Activated naive CD4-positive, alpha-beta T cell treated with anti-CD3 and anti-CD28 coated beads, Interleukin-2, amount 50 U/mL, for 24 hours (primary cell): ENCODE measurements at regions not wholly inside any gene's neighbourhood (a gene's known extent, or its start where the extent isn't known, plus 50 kb on each side); places are given as distances from the start of the nearest gene placed in this dataset.

Source experiments
- H3K27ac Mint-ChIP-seq: one replicate; pipeline ENCODE4 v1.8.0; 2021; ENCODE audit warnings: mild to moderate bottlenecking, mixed read lengths
- H3K27me3 Mint-ChIP-seq: one replicate; pipeline ENCODE4 v1.8.0; 2021; ENCODE audit warnings: mixed read lengths
- H3K36me3 Mint-ChIP-seq: one replicate; pipeline ENCODE4 v1.8.0; 2021; ENCODE audit warnings: mixed read lengths
- H3K4me1 Mint-ChIP-seq: one replicate; pipeline ENCODE4 v1.8.0; 2021; ENCODE audit warnings: mixed read lengths
- H3K4me3 Mint-ChIP-seq: one replicate; pipeline ENCODE4 v1.8.0; 2021; ENCODE audit warnings: mild to moderate bottlenecking, mixed read lengths
- H3K9me3 Mint-ChIP-seq: one replicate; pipeline ENCODE4 v1.8.0; 2021; ENCODE audit warnings: mixed read lengths

DNA sequence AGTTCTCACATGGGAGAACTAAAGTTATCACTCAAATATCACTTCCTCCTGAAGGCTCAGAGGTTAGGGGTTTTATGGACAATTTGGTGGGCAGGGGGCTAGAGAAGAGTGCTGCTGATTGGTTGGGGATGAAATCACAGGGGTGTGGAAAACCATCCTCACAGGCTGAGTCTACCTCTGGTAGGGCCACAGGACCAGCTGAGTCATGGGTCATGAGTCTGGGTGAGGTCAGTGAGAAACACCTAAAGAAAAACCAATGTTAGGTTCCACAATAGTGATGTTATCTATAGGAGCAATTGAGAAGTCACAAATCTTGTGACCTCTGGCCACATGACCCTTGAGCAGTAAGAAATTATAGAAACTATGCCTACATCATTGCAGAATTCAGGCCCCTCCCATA is 203.3 kb upstream of the TARS1 start:
- H3K9me3 Mint-ChIP-seq: no peaks in the 10 kb centered on the region
- H3K27ac Mint-ChIP-seq: no peak overlapping the region
- no peak overlapping the region for H3K4me3 Mint-ChIP-seq
- peaks cover 2% of the 10 kb centered on the region for H3K27me3 Mint-ChIP-seq
- peaks cover 6% of the 10 kb centered on the region for H3K4me1 Mint-ChIP-seq
- no peaks in the 10 kb centered on the region for H3K36me3 Mint-ChIP-seq

DNA sequence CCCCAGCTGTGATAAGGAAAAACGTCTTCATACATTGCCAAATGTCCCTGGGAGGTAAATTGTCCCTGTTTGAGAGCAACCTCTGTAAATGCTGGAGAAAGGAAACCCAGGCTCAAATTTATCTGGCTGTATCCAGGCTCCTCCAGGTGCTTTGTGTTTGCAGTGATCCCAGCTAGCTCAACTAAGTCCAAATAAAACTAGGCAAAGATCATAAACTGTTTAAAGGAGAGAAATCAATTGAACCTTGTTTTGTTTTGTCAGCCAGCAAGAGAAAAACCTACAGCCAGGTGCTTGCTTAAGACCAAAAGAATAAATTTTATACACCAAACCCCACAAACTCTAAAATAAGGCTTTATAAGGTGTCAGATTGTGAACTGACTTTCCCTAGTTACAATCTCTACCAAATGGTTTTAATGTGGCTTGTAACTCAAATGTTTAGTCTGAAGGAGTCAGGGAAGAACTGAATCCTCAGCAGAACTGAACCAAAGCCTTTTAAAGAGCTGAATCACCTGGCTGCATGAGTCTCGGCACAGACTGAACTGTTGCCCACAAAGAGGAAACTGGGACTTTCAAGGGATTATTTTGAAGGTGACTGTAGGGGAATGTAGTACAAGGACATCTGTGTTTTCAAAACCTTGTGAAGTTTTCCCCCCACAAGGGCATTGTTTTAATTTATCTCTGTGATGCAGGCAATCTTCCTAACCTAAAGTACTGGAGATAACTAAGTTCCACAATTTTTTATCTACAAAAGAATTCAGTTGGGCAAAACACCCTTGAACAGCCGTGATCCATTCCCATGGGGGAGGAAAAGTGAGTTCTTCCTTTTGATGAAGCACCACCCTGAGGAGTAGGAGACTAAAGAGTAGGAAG is 201.7 kb upstream of the TARS1 start:
- Mint-ChIP-seq H3K36me3 (no peaks in the 10 kb centered on the region), H3K27me3 (peaks cover 2% of the 10 kb centered on the region), H3K27ac (no peak overlapping the region), H3K9me3 (no peaks in the 10 kb centered on the region), H3K4me3 (no peak overlapping the region), H3K4me1 (peaks cover 6% of the 10 kb centered on the region)

DNA sequence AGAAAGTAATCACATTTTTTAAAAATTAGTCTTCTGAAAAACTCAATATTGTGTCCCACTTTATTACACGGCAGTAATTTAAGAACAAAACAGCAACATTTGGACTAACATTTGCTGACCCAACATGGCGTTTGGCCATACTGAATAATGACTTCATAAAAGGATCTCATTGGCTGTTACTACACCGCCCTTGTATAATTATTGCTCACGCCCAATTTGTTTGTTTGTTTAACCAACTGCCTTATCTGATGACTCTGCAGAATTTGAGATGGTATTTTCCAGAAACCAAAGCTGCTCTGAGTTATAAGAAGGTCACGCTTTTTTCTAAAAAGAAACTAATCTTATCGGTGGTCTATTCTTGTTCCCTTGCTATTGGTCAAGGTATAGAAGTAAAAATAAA is 200.2 kb upstream of the TARS1 start:
- Mint-ChIP-seq H3K4me1 (peaks cover 6% of the 10 kb centered on the region), H3K4me3 (no peak overlapping the region), H3K36me3 (no peaks in the 10 kb centered on the region), H3K9me3 (no peaks in the 10 kb centered on the region), H3K27me3 (peaks cover 2% of the 10 kb centered on the region), H3K27ac (no peak overlapping the region)

DNA sequence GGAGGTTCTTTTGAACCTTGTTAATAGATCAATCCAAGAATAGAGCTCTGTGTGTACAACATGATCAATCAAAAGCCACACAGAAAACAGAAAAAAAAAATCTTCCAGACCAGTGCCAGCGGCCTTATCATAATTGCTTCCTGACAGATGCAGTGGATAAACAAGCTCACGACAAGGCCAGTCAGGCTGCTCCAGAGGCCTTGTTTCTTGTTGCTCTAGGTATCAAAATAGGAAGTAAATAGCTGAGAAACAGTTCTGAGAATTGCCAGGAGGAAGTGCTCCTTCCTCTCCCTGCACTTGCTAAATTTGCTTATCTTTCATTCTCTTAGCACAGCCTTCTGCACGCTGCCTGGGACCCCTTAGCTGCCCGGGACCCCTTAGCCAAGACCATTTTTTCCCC is 199.0 kb upstream of the TARS1 start:
- H3K4me1 Mint-ChIP-seq: no peaks in the 10 kb centered on the region
- H3K27ac Mint-ChIP-seq: peak overlapping the region; percentile 43
- H3K9me3 Mint-ChIP-seq: no peaks in the 10 kb centered on the region
- no peak overlapping the region for H3K4me3 Mint-ChIP-seq
- H3K27me3 Mint-ChIP-seq: peaks cover under 1% of the 10 kb centered on the region
- no peaks in the 10 kb centered on the region for H3K36me3 Mint-ChIP-seq

DNA sequence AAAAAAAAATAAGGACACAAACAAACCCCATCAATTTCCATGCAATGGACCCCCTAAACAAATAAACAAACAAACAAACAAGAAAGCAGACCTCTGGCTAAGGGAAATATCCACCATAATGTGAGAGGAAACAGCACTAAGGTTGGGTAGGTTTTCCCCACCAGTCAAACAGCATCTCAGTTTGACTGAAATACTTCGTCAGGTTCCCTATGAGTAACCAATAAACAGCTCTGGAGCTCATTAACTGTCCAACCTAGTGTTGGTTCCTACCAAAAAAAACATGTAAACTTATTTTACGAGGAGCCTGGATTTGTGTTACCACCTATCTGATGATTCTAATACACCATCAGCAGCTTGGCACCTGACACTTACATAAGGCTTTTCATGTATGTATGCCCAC is 198.5 kb upstream of the TARS1 start:
- H3K4me3 Mint-ChIP-seq: no peak overlapping the region
- no peak overlapping the region for H3K27ac Mint-ChIP-seq
- no peaks in the 10 kb centered on the region for H3K9me3 Mint-ChIP-seq
- H3K36me3 Mint-ChIP-seq: no peaks in the 10 kb centered on the region
- H3K4me1 Mint-ChIP-seq: no peaks in the 10 kb centered on the region
- no peaks in the 10 kb centered on the region for H3K27me3 Mint-ChIP-seq

DNA sequence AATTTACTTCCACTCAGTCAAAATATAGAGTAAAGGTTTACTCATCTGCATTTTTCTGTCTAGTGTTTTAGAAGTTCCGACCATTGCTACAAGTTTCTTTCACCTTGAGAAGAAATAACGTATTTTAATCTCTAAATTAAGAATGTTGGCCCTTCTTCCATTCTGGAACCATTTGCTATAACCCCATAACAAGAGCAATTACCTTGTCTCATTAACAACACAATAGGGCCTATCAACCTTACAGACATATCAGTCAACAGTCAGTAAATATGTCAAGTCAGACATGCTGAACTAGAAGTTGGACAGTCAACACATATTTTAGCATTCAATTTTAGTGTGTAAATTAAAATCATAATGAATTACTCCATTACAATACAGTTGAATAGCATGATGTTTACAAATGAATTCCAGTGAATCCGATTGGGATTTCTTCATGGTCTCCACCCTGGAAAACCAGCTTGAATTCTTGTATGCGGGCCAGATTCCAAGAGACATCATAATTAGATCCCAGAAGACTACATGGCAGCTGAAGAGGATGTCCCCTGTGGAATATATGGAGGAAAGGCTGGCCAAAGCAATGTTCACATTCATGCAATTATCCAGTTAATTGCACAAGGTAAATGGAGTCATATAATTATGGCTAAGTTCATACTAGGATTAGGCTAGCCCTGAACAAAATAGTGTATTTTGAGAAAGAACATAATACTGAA is 196.2 kb upstream of the TARS1 start:
- H3K36me3 Mint-ChIP-seq: no peaks in the 10 kb centered on the region
- no peak overlapping the region for H3K4me3 Mint-ChIP-seq
- H3K4me1 Mint-ChIP-seq: no peaks in the 10 kb centered on the region
- no peak overlapping the region for H3K27ac Mint-ChIP-seq
- no peaks in the 10 kb centered on the region for H3K27me3 Mint-ChIP-seq
- H3K9me3 Mint-ChIP-seq: no peaks in the 10 kb centered on the region

DNA sequence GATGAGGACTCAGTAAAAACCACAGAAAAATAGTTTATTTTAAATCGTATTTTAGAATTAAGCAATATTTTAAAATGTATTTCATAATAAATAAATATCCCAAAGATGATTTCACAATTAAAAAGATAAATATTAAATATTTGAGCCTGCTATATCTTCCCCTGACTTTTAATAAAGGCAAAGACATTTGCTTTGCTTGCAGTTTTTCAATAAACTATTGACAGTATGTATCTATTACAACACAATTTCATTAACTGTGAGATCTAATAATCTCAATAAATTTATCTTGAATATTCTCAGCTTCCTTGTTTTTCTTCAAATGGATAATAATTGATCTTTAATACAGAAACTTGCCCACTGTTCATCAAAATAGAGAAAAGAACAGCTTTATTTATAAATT is 186.2 kb upstream of the TARS1 start:
- Mint-ChIP-seq H3K4me3 (no peak overlapping the region), H3K9me3 (no peaks in the 10 kb centered on the region), H3K27ac (no peak overlapping the region), H3K27me3 (no peaks in the 10 kb centered on the region), H3K4me1 (no peaks in the 10 kb centered on the region), H3K36me3 (no peaks in the 10 kb centered on the region)

DNA sequence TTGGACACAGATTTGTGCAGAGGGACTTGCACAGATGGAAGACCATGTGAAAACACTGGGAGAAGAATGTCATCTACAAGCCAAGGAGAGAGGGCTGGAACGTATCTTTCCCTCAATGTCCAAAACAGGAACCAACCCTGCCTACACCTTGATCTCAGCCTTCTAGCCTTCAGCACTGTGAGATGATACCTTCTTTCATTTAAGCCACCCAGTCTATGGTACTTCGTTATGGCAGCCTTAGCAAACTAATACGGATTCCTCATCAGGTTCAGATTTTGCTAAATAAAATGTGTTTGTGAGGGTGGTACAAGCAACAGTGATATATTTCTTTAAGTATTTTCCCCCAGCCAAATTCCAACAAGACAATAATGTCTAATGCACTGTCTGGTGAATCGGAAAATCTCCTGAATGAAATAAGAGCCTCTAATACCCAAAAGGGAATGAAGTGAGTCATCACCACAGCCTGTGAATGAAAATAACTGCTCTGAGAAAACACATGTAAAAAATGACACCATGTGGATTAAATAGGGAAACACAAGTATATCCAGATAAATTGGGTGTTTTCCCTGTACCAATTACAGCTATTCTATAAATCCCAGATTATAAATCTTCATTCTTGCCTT is 182.8 kb upstream of the TARS1 start:
- Mint-ChIP-seq H3K27me3 (no peaks in the 10 kb centered on the region), H3K4me1 (no peaks in the 10 kb centered on the region), H3K27ac (no peak overlapping the region), H3K4me3 (no peak overlapping the region), H3K36me3 (no peaks in the 10 kb centered on the region), H3K9me3 (peaks cover 4% of the 10 kb centered on the region)

DNA sequence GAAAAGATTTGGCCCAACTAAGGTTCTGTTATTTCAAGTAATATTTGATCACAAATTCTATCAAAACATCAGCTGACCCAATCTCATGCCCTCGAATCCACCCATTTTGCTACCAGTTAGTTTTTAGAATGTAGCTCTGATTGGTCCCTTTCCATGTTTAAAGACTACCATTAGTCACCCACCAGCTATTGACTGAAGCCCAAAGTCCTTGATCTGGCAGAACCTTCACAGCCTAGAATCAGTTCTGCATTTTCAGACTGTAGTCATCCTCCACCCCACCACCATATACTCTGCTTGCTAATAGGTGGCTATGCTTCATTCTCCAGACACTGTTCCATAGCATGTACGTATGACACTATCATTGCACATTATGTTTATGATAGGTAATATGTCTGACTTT is 182.2 kb upstream of the TARS1 start:
- Mint-ChIP-seq H3K27ac (no peak overlapping the region), H3K4me3 (no peak overlapping the region), H3K36me3 (no peaks in the 10 kb centered on the region), H3K4me1 (no peaks in the 10 kb centered on the region), H3K9me3 (peaks cover 8% of the 10 kb centered on the region), H3K27me3 (no peaks in the 10 kb centered on the region)

DNA sequence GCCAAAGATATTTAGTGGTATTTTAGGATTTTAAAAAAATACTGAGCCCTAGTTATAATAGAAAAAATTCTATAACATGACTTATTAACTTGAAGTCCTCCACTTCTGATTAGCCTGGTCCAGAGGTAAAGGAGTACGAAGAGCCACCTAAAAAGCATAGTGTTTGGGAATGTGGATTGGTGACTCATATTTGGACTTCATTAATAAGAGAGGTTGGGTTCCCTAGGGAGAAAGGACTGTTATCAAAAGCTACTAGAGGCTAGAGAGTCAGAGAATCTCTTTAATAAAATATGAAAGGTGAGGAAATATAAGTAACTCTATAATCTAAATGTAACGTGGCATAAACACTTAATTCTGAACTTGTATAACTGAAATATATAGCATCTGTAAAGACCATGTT is 180.7 kb upstream of the TARS1 start:
- H3K36me3 Mint-ChIP-seq: peaks cover 2% of the 10 kb centered on the region
- H3K27me3 Mint-ChIP-seq: no peaks in the 10 kb centered on the region
- no peaks in the 10 kb centered on the region for H3K4me1 Mint-ChIP-seq
- H3K27ac Mint-ChIP-seq: no peak overlapping the region
- H3K4me3 Mint-ChIP-seq: no peak overlapping the region
- peaks cover 23% of the 10 kb centered on the region for H3K9me3 Mint-ChIP-seq

DNA sequence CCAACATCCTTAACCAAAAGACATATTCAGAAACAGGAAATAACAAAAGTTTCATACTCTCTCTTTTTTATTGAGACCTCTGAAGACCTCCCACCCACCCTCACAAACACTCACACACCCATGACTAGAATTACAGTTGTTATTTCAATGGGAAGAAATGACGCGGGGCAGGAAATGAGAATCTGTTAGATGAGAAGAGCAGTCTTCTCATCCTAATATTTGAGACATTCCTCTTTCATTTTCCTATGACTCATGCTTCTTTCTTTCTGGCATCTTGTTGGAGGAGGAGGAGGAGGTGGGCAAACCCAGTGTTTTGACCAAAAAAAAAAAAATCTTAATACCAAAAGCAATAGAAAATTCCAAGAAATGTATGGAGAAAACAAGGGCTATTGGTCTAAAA is 179.5 kb upstream of the TARS1 start:
- peaks cover 2% of the 10 kb centered on the region for H3K36me3 Mint-ChIP-seq
- H3K4me1 Mint-ChIP-seq: no peaks in the 10 kb centered on the region
- H3K9me3 Mint-ChIP-seq: peaks cover 23% of the 10 kb centered on the region

DNA sequence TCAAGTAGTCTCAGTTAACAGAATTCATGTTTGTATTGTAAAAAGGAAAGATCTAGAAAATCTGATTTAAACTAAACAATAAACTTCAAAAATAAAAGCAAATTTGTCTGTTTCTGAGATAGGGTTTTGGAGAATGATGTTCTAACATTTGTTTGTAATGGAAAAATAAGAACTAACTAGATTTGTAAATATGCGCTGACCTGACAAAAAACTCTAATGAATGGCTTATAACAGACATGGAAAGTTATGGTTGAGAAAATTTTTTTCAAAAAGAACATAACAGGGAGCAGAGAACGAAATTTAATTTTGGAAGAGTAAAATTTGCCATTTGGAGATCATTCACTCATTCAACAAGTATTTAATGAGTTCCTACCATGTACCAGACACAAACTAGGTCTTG is 179.0 kb upstream of the TARS1 start:
- H3K4me3 Mint-ChIP-seq: no peak overlapping the region
- H3K4me1 Mint-ChIP-seq: no peaks in the 10 kb centered on the region
- H3K27ac Mint-ChIP-seq: no peak overlapping the region
- no peaks in the 10 kb centered on the region for H3K27me3 Mint-ChIP-seq
- peaks cover 2% of the 10 kb centered on the region for H3K36me3 Mint-ChIP-seq
- peaks cover 23% of the 10 kb centered on the region for H3K9me3 Mint-ChIP-seq

More for the DNA sequence above, 179.5 kb upstream of the TARS1 start:
- Mint-ChIP-seq H3K27ac (no peak overlapping the region), H3K27me3 (no peaks in the 10 kb centered on the region), H3K4me3 (no peak overlapping the region)

DNA sequence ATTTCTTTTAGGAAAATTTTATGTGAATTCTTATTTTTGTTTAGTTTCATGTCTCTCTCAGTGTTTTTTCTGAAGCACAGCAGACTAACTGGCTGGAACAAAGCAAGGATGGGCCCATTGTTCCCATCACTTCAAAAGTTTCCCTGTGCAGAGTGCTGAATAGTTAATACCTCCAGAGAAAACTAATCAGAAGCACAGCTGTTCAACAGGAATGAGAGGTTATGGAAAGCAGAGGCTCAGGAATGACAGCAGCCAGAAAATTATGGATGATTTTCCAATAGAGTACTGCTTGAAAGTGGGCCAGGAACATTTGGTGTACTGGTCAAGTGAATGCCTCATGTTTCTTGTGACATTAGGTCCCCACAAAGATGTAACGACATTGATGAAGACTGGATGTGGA is 173.0 kb upstream of the TARS1 start:
- Mint-ChIP-seq H3K9me3 (peaks cover 19% of the 10 kb centered on the region), H3K4me3 (no peak overlapping the region), H3K4me1 (no peaks in the 10 kb centered on the region), H3K27me3 (no peaks in the 10 kb centered on the region), H3K27ac (no peak overlapping the region), H3K36me3 (peaks cover 2% of the 10 kb centered on the region)

DNA sequence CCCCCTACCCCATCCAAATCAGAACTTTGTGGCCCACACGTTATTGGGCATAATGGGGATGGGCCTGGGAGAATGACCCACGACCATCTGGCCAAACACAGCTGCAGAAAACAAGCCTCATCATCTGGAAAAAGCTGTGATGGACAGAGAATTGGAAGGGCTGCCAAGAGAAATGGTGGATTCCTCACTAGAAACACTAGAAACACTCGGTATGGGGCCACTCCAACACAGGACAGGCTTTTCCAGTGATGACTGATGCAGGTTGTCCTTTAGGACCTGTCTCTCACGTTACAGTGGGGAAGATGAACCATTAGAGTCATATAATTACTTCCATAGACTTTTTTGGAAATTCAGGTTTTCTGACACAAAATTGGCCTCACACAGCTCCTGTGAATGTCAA is 172.4 kb upstream of the TARS1 start:
- Mint-ChIP-seq H3K27me3 (no peaks in the 10 kb centered on the region), H3K27ac (no peak overlapping the region), H3K36me3 (peaks cover 2% of the 10 kb centered on the region), H3K9me3 (peaks cover 17% of the 10 kb centered on the region), H3K4me1 (no peaks in the 10 kb centered on the region), H3K4me3 (no peak overlapping the region)

DNA sequence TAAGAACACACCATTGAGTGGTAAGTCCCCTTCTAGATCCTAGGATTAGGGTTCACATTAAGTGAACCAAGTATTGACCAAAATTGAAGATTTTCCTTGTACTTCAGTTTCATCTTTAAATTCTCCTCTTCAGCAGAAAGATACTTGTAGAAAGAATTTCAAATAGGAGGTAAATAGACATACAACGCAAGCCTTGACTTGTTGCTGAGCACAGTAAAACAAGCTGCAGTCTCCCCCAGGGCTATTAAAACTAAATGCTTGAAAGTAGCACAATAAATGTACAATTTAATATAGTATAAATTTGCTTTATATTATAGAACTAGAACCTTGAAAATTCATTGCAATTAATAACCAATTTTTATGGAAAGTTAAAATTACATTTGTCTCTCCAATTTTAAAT is 170.1 kb upstream of the TARS1 start:
- Mint-ChIP-seq H3K27me3 (no peaks in the 10 kb centered on the region), H3K9me3 (no peaks in the 10 kb centered on the region), H3K4me3 (no peak overlapping the region), H3K27ac (no peak overlapping the region), H3K4me1 (no peaks in the 10 kb centered on the region), H3K36me3 (no peaks in the 10 kb centered on the region)

DNA sequence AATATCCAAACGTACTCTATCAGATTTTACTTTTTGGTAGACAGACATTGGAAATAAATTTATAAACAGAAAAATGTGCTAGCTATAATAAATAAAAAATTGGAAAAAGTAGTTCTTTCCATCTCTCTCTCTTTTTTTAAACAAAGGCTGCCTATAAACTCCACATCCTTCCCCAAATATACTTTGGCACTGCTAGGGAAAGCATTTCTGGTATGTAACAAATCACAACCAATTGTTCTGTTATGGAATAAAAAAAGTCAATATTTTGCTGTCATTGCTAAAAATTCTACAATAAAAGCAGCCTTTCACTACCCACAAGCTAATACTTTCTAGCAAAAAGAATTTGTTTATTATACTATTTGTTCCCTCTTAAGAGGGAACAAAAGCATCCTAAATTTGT is 169.2 kb upstream of the TARS1 start:
- Mint-ChIP-seq H3K36me3 (no peaks in the 10 kb centered on the region), H3K27me3 (no peaks in the 10 kb centered on the region), H3K4me3 (no peak overlapping the region), H3K27ac (no peak overlapping the region), H3K9me3 (no peaks in the 10 kb centered on the region), H3K4me1 (no peaks in the 10 kb centered on the region)
